K562 (cell line): ENCODE measurements at regions not wholly inside any gene's neighbourhood (a gene's known extent, or its start where the extent isn't known, plus 50 kb on each side); places are given as distances from the start of the nearest gene placed in this dataset.

Experiments used
- BDP1 ChIP-seq: IDR thresholded peaks from 3 replicates; pipeline ENCODE4 v1.6.1; 2011; ENCODE audit not compliant: insufficient read length, insufficient read depth
- BMI1 ChIP-seq: fragments of 150-350 bp; IDR thresholded peaks from 2 replicates; pipeline ENCODE4 v1.6.1; 2014; ENCODE audit warnings: low read length
- HNRNPLL ChIP-seq: fragments of 200-400 bp; formaldehyde crosslinking; IDR thresholded peaks from 2 replicates; pipeline ENCODE4 v1.6.1; 2017; ENCODE audit warnings: low read length, low read depth, mild to moderate bottlenecking; ENCODE audit not compliant: poor library complexity, severe bottlenecking
- L3MBTL2 ChIP-seq: fragments of 450-650 bp; IDR thresholded peaks from 2 replicates; pipeline ENCODE4 v1.6.1; 2016; ENCODE audit warnings: mild to moderate bottlenecking, moderate library complexity
- MIER1 ChIP-seq: fragments of 450-650 bp; IDR thresholded peaks from 2 replicates; pipeline ENCODE4 v1.6.1; 2016; ENCODE audit warnings: antibody characterized with exemption, mild to moderate bottlenecking, low read depth
- TF ChIP-seq, protein P1 (sequence below), 2 experiments: fragments of 450-650 bp; formaldehyde crosslinking in 1 of 2; IDR thresholded peaks; 2 replicates each; pipeline versions ENCODE4 v1.4.0 to v1.6.1; 2014 to 2020; ENCODE audit warnings: mild to moderate bottlenecking in 2 of 2, borderline replicate concordance in 1 of 2, low read depth in 1 of 2
- TF ChIP-seq, protein P2 (sequence below): fragments of 450-650 bp; IDR thresholded peaks from 2 replicates; pipeline ENCODE4 v1.6.1; 2016; ENCODE audit warnings: mild to moderate bottlenecking, moderate library complexity

DNA sequence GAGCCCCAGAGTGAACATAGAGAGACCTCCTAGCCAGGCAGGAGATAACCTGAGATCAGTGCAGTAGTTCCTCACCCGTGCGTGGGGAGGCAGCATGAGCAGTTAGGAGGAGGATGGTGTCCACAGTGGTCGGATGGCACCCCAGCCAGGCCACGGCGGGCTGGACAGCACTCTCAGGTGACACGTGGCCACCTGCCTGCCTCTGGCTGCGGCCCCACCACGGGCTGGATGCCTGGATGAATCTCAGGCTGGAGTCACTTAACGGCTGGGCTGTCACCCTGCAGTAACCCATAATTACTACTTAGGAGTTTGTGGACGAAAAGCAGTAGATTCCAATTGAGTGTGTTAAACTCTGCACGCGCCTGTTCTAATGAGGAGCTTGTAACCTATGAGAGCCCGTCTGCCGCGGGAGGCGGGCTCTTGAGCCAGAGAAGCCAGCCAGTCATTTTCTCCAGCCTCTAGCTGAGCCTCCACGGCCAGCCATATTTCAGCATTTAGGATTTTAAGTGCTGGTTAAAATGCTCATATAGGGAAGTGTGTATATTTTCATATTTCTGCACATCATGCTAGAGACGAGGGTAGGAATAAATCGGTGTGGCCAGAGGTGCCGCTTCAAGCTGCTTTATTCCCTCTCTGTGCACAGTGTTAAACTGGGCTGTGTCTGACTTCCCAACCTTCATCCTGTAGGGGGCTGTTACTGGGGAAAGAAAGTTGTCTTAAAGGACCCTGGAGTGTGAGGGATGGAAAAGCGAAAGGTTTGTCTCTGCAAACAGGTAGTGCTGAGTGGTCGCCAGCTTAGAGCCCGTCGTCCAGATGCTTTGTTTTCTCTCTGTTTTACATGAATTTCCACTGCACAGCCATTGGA, 144.0 kb downstream of the GLI2 start (continued):
- TF ChIP-seq, protein P1, sequence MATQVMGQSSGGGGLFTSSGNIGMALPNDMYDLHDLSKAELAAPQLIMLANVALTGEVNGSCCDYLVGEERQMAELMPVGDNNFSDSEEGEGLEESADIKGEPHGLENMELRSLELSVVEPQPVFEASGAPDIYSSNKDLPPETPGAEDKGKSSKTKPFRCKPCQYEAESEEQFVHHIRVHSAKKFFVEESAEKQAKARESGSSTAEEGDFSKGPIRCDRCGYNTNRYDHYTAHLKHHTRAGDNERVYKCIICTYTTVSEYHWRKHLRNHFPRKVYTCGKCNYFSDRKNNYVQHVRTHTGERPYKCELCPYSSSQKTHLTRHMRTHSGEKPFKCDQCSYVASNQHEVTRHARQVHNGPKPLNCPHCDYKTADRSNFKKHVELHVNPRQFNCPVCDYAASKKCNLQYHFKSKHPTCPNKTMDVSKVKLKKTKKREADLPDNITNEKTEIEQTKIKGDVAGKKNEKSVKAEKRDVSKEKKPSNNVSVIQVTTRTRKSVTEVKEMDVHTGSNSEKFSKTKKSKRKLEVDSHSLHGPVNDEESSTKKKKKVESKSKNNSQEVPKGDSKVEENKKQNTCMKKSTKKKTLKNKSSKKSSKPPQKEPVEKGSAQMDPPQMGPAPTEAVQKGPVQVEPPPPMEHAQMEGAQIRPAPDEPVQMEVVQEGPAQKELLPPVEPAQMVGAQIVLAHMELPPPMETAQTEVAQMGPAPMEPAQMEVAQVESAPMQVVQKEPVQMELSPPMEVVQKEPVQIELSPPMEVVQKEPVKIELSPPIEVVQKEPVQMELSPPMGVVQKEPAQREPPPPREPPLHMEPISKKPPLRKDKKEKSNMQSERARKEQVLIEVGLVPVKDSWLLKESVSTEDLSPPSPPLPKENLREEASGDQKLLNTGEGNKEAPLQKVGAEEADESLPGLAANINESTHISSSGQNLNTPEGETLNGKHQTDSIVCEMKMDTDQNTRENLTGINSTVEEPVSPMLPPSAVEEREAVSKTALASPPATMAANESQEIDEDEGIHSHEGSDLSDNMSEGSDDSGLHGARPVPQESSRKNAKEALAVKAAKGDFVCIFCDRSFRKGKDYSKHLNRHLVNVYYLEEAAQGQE (IDR thresholded peaks at IDR 0.05; ENCODE audit: borderline replicate concordance) = peak; percentile 50; the same call in 1 of the 2 replicates
- TF ChIP-seq, protein P1 (CRISPR knock-in tag; IDR thresholded peaks at IDR 0.05; ENCODE audit: low read depth) = no peak
- TF ChIP-seq, protein P2, sequence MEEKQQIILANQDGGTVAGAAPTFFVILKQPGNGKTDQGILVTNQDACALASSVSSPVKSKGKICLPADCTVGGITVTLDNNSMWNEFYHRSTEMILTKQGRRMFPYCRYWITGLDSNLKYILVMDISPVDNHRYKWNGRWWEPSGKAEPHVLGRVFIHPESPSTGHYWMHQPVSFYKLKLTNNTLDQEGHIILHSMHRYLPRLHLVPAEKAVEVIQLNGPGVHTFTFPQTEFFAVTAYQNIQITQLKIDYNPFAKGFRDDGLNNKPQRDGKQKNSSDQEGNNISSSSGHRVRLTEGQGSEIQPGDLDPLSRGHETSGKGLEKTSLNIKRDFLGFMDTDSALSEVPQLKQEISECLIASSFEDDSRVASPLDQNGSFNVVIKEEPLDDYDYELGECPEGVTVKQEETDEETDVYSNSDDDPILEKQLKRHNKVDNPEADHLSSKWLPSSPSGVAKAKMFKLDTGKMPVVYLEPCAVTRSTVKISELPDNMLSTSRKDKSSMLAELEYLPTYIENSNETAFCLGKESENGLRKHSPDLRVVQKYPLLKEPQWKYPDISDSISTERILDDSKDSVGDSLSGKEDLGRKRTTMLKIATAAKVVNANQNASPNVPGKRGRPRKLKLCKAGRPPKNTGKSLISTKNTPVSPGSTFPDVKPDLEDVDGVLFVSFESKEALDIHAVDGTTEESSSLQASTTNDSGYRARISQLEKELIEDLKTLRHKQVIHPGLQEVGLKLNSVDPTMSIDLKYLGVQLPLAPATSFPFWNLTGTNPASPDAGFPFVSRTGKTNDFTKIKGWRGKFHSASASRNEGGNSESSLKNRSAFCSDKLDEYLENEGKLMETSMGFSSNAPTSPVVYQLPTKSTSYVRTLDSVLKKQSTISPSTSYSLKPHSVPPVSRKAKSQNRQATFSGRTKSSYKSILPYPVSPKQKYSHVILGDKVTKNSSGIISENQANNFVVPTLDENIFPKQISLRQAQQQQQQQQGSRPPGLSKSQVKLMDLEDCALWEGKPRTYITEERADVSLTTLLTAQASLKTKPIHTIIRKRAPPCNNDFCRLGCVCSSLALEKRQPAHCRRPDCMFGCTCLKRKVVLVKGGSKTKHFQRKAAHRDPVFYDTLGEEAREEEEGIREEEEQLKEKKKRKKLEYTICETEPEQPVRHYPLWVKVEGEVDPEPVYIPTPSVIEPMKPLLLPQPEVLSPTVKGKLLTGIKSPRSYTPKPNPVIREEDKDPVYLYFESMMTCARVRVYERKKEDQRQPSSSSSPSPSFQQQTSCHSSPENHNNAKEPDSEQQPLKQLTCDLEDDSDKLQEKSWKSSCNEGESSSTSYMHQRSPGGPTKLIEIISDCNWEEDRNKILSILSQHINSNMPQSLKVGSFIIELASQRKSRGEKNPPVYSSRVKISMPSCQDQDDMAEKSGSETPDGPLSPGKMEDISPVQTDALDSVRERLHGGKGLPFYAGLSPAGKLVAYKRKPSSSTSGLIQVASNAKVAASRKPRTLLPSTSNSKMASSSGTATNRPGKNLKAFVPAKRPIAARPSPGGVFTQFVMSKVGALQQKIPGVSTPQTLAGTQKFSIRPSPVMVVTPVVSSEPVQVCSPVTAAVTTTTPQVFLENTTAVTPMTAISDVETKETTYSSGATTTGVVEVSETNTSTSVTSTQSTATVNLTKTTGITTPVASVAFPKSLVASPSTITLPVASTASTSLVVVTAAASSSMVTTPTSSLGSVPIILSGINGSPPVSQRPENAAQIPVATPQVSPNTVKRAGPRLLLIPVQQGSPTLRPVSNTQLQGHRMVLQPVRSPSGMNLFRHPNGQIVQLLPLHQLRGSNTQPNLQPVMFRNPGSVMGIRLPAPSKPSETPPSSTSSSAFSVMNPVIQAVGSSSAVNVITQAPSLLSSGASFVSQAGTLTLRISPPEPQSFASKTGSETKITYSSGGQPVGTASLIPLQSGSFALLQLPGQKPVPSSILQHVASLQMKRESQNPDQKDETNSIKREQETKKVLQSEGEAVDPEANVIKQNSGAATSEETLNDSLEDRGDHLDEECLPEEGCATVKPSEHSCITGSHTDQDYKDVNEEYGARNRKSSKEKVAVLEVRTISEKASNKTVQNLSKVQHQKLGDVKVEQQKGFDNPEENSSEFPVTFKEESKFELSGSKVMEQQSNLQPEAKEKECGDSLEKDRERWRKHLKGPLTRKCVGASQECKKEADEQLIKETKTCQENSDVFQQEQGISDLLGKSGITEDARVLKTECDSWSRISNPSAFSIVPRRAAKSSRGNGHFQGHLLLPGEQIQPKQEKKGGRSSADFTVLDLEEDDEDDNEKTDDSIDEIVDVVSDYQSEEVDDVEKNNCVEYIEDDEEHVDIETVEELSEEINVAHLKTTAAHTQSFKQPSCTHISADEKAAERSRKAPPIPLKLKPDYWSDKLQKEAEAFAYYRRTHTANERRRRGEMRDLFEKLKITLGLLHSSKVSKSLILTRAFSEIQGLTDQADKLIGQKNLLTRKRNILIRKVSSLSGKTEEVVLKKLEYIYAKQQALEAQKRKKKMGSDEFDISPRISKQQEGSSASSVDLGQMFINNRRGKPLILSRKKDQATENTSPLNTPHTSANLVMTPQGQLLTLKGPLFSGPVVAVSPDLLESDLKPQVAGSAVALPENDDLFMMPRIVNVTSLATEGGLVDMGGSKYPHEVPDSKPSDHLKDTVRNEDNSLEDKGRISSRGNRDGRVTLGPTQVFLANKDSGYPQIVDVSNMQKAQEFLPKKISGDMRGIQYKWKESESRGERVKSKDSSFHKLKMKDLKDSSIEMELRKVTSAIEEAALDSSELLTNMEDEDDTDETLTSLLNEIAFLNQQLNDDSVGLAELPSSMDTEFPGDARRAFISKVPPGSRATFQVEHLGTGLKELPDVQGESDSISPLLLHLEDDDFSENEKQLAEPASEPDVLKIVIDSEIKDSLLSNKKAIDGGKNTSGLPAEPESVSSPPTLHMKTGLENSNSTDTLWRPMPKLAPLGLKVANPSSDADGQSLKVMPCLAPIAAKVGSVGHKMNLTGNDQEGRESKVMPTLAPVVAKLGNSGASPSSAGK = no peak
- 0 out of 2 replicates have a peak, but pooled peaks have one; percentile 29 for TF ChIP-seq L3MBTL2
- TF ChIP-seq MIER1 = no peak
- TF ChIP-seq HNRNPLL = no peak
- TF ChIP-seq BMI1 = no peak
- no peak for TF ChIP-seq BDP1
